Superior temporal gyrus (tissue), 1 donor: ENCODE measurements at regions not wholly inside any gene's neighbourhood (a gene's known extent, or its start where the extent isn't known, plus 50 kb on each side); places are given as distances from the start of the nearest gene placed in this dataset.
"Not testable (repeated sequence)": the region's sequence is repeated elsewhere in the genome, so short reads cannot be mapped to it uniquely, and the experiment has no call there.

Experiments used
- DNase-seq: peaks from one replicate; pipeline ENCODE4 v3.0.0-alpha.2; 2016; ENCODE audit errors: extremely low spot score

DNA sequence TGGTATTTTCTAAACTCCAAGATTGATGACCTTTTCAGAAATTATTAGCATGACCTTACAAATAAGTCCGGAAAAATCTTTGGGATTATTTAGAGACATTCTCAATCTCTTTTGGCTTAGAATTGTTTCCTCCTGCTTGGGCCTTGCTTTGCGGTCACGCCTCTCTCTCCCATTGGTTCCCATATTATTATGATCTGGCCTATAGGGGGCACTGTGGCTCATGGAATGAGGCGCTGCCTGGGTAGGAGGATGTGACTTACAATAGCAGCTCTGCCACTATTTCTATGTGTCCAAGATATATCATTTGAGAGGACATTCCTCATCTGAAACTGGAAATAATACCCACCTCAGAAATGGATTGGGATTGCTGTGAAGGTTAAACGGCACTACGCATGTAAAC, 464.9 kb downstream of the MFSD1 start:
- peak; percentile 62 for DNase-seq

- no peak for DNase-seq
Observed at GRCh38 chr3:159271799-159272512, 470.1 kb downstream of the MFSD1 start.

GRCh38 chr3:159273070-159273469, 471.2 kb downstream of the MFSD1 start:
- peak; percentile 60 for DNase-seq

GRCh38 chr3:159273608-159274007, 471.8 kb downstream of the MFSD1 start:
- DNase-seq = no peak

- DNase-seq = no peak
Observed at GRCh38 chr3:159275741-159276140, 473.9 kb downstream of the MFSD1 start.

GRCh38 chr3:159277814-159278213, 476.0 kb downstream of the MFSD1 start:
- no peak for DNase-seq

- DNase-seq = peak; percentile 58
Observed at GRCh38 chr3:159280386-159281191, 478.7 kb downstream of the MFSD1 start.

DNA sequence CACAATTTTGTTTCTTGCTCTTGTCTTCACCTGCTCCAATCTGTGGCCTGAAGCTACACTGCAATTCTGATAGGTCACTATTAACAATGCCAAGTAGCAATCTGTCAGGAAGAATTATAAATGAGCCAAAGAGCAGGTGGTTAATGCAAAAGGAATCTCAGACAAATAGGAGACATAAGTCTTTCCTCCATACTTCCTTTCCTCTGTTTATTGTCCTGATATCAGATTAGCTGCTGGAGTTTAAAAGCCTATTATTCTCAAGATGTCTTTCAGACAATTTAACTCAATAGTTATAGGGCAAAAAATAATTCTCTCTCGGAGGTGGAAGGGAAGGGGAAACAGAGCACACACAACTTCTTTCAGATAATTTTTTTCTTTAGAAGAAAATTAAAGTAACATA, 491.6 kb downstream of the MFSD1 start:
- DNase-seq = no peak

GRCh38 chr3:159301961-159302360, 500.1 kb downstream of the MFSD1 start:
- peak; percentile 16 for DNase-seq

DNA sequence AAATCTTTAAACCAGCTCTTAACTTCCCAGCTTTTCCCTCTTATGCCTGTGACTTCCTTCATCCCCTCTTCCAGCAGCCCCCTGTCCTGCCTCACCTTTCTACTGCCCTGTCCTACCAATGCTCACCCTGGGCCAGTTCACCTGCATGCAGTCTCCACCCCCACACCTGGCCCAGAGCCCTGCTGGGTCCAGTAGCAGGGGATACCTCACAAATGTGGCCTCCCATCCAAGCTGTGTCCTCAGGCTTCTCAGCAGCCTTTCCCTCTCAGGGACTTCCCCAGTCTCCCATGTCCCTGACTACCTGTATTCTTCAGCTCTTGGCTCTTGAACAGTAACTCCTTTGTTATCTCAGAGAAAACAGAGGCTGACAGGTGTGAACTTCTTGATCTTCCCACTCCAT, 503.2 kb downstream of the MFSD1 start:
- DNase-seq = no peak

GRCh38 chr3:159316706-159317105, 514.9 kb downstream of the MFSD1 start:
- not testable (repeated sequence) for DNase-seq

GRCh38 chr3:159319156-159319555, 517.3 kb downstream of the MFSD1 start:
- no peak for DNase-seq

GRCh38 chr3:159322322-159322939, 520.6 kb downstream of the MFSD1 start:
- DNase-seq = no peak

DNA sequence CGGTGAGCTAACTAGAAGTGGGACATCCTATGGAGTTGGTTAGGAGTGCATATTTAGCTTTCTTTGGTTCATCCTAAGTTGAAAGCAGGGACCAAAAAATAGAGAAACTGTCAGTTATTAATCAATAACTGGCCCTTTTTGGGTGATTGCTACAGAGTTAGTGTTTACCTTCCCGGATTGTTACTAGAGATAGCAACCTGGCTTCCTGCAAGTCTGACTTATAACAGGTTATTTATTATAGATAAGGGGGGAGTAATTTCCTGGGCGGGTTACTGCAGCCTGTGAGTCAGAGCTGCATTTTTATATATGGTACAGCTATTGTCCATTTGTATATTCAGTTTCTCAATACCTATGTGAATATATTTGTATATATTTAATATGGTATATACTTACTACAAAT, 522.0 kb downstream of the MFSD1 start:
- DNase-seq = no peak

DNA sequence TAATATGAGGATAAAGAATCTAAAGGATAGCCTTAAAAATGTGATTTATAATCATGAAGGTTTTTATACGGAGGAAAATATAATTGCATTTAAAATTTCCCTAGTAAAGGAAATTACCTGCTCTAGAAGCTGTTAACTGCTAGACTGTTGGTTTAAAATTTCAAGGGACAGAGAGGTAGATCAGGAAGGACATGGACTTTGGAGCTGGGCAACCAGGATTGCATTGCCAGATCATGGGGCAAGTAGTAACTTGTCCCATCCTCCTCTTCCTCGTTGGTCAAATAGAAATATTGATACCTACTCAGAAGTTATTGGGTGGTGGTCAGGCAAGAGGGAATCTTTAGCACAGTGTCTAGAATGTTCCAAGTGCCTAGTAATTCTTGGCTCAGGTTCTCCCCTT, 525.1 kb downstream of the MFSD1 start:
- no peak for DNase-seq

- no peak for DNase-seq
Observed at GRCh38 chr3:159332535-159333099, 530.8 kb downstream of the MFSD1 start.

DNA sequence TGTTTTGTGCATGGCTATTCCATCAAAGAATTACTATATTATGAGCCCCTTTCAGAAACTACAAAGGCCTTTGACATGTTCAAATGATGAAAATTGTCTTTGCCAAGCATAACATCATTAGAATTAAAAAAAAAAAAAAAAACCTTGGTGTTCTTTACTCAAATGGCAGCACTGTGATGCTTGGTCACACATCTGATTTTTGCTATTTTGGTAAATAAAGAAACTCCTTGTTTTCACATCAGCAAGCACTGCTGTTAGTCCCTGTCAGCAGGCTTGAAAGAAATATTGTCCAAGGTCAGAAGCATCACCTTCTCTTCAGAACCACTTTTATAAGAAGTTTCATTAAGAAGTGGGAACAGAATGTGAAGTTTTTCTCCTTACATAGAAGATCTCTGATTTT, 537.3 kb downstream of the MFSD1 start:
- no peak for DNase-seq

- no peak for DNase-seq
Observed at GRCh38 chr3:159340877-159341500, 539.1 kb downstream of the MFSD1 start.

- DNase-seq = peak; percentile 36
Observed at GRCh38 chr3:159346271-159346903, 544.5 kb downstream of the MFSD1 start.

- DNase-seq = no peak
Observed at GRCh38 chr3:159348431-159348830, 546.6 kb downstream of the MFSD1 start.

DNA sequence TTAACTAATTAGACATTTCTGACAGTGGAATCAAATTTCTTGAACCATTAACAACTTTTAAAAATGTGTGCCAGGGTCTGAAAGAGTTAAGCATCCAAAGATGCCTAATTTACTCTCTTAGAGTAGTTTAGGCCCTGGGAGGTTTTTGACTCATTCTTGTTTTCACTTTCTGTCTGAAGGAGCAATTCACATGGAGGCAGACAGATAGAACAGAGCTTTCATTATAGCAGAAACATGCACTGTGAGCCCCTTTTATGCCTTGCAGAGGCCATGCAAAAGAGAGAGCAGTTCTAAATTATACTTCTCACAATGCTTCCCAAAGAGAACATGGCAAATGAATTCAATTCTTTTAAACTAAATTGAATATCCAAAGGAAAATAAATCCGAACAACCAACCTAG, 554.8 kb downstream of the MFSD1 start:
- peak; percentile 72 for DNase-seq
